OCI-LY3 (cell line): ENCODE measurements at regions not wholly inside any gene's neighbourhood (a gene's known extent, or its start where the extent isn't known, plus 50 kb on each side); places are given as distances from the start of the nearest gene placed in this dataset.

ENCODE experiments used
- EZH2phosphoT487 ChIP-seq: fragments of 200-600 bp; shearing (Covaris generic); IDR thresholded peaks from 2 replicates; pipeline ENCODE4 v1.6.1; 2018; ENCODE audit warnings: antibody characterized with exemption, mixed run types, low read depth
- TF ChIP-seq, protein P1 (sequence below): fragments of 200-600, 300-600 bp; sonication (generic); IDR thresholded peaks from 2 replicates; pipeline ENCODE4 v1.5.1; 2014; ENCODE audit warnings: antibody characterized with exemption, low read length, low read depth

DNA sequence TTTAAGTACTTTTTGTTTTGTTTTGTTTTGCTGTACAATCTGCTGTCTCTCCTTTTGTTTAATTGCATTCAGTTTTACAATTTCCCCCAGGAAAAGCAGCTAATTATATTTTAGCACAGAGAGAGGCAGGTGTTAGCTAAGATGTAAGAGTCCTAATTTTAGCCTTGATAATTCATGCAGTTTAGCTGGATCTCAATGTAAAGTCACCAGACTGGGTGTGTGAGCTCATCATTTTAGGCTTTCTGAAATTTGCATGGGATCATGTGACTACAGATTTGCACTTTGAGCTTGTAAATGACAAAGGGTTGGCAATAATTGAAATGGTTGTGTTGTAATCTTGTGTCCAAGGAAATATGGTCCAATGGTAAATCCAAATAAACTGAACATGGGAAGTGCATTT is 68.5 kb downstream of the ETAA1 start:
- TF ChIP-seq, protein P1, sequence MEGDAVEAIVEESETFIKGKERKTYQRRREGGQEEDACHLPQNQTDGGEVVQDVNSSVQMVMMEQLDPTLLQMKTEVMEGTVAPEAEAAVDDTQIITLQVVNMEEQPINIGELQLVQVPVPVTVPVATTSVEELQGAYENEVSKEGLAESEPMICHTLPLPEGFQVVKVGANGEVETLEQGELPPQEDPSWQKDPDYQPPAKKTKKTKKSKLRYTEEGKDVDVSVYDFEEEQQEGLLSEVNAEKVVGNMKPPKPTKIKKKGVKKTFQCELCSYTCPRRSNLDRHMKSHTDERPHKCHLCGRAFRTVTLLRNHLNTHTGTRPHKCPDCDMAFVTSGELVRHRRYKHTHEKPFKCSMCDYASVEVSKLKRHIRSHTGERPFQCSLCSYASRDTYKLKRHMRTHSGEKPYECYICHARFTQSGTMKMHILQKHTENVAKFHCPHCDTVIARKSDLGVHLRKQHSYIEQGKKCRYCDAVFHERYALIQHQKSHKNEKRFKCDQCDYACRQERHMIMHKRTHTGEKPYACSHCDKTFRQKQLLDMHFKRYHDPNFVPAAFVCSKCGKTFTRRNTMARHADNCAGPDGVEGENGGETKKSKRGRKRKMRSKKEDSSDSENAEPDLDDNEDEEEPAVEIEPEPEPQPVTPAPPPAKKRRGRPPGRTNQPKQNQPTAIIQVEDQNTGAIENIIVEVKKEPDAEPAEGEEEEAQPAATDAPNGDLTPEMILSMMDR = no peak
- TF ChIP-seq EZH2phosphoT487 = no peak
